GM23248 (cell line): ENCODE measurements at regions not wholly inside any gene's neighbourhood (a gene's known extent, or its start where the extent isn't known, plus 50 kb on each side); places are given as distances from the start of the nearest gene placed in this dataset.

ENCODE experiments used
- EZH2 ChIP-seq: fragments of 200-600 bp; sonication (generic); IDR thresholded peaks from 2 replicates; pipeline ENCODE4 v1.6.1; 2018; ENCODE audit warnings: antibody characterized with exemption, mild to moderate bottlenecking; ENCODE audit not compliant: insufficient read depth, poor library complexity, severe bottlenecking
- EZH2phosphoT487 ChIP-seq: fragments of 200-600 bp; sonication (generic); IDR thresholded peaks from 2 replicates; pipeline ENCODE4 v1.6.1; 2018; ENCODE audit warnings: antibody characterized with exemption, moderate library complexity, mild to moderate bottlenecking, low read depth; ENCODE audit not compliant: insufficient read depth

- no peak for TF ChIP-seq EZH2phosphoT487
- TF ChIP-seq EZH2: no peak
These were observed 59.0 kb upstream of the WDR1 start for GRCh38 chr4:10175626-10176025.
